ENCODE measurements at regions not wholly inside any gene's neighbourhood (a gene's known extent, or its start where the extent isn't known, plus 50 kb on each side); places are given as distances from the start of the nearest gene placed in this dataset.

- Histone ChIP-seq H3K36me3 (ENCODE audit: insufficient read depth) (no peaks in the 10 kb centered on the region), H3K27ac (no peak overlapping the region), H3K4me2 (no peak overlapping the region)
Observed at GRCh38 chr4:180491210-180491609, 1752.0 kb upstream of the TENM3 start.

GRCh38 chr4:180493299-180493698, 1749.9 kb upstream of the TENM3 start:
- no peak overlapping the region for H3K4me2 ChIP-seq
- no peaks in the 10 kb centered on the region for H4K20me1 ChIP-seq (ENCODE audit: insufficient read depth)
- H3K36me3 ChIP-seq (ENCODE audit: insufficient read depth): no peaks in the 10 kb centered on the region
- no peak overlapping the region for H3K4me3 ChIP-seq (IDR thresholded peaks at IDR 0.05; ENCODE audit: insufficient read depth, low read depth, low read length)
- TF ChIP-seq, protein P1, sequence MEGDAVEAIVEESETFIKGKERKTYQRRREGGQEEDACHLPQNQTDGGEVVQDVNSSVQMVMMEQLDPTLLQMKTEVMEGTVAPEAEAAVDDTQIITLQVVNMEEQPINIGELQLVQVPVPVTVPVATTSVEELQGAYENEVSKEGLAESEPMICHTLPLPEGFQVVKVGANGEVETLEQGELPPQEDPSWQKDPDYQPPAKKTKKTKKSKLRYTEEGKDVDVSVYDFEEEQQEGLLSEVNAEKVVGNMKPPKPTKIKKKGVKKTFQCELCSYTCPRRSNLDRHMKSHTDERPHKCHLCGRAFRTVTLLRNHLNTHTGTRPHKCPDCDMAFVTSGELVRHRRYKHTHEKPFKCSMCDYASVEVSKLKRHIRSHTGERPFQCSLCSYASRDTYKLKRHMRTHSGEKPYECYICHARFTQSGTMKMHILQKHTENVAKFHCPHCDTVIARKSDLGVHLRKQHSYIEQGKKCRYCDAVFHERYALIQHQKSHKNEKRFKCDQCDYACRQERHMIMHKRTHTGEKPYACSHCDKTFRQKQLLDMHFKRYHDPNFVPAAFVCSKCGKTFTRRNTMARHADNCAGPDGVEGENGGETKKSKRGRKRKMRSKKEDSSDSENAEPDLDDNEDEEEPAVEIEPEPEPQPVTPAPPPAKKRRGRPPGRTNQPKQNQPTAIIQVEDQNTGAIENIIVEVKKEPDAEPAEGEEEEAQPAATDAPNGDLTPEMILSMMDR (conservative IDR thresholded peaks at IDR 0.05; ENCODE audit: low read depth, low read length): no peak
- H2AFZ ChIP-seq (ENCODE audit: low read depth): no peak overlapping the region
- peaks cover 2% of the 10 kb centered on the region for H3K4me1 ChIP-seq (ENCODE audit: low read depth, poor library complexity, severe bottlenecking)
- no peaks in the 10 kb centered on the region for H3K79me2 ChIP-seq (ENCODE audit: insufficient read depth, low read depth)
- no peak overlapping the region for H3K9ac ChIP-seq
- no peak overlapping the region for H3K27ac ChIP-seq
- H3K27me3 ChIP-seq (ENCODE audit: insufficient read depth, low read depth): no peaks in the 10 kb centered on the region

More at GRCh38 chr4:180491210-180491609, 1752.0 kb upstream of the TENM3 start:
- TF ChIP-seq, protein P1 (conservative IDR thresholded peaks at IDR 0.05; ENCODE audit: low read depth, low read length): no peak
- H2AFZ ChIP-seq (ENCODE audit: low read depth): no peak overlapping the region
- no peaks in the 10 kb centered on the region for H3K27me3 ChIP-seq (ENCODE audit: insufficient read depth, low read depth)
- H3K4me3 ChIP-seq (IDR thresholded peaks at IDR 0.05; ENCODE audit: insufficient read depth, low read depth, low read length): no peak overlapping the region
- H3K4me1 ChIP-seq (ENCODE audit: low read depth, poor library complexity, severe bottlenecking): peaks cover 23% of the 10 kb centered on the region
- H3K79me2 ChIP-seq (ENCODE audit: insufficient read depth, low read depth): no peaks in the 10 kb centered on the region
- no peaks in the 10 kb centered on the region for H4K20me1 ChIP-seq (ENCODE audit: insufficient read depth)
- H3K9ac ChIP-seq: no peak overlapping the region

GRCh38 chr4:180500154-180500553, 1743.0 kb upstream of the TENM3 start:
- H3K79me2 ChIP-seq (ENCODE audit: insufficient read depth, low read depth): no peaks in the 10 kb centered on the region
- no peak overlapping the region for H3K9ac ChIP-seq
- TF ChIP-seq, protein P1 (conservative IDR thresholded peaks at IDR 0.05; ENCODE audit: low read depth, low read length): no peak

GRCh38 chr4:180512801-180513475, 1730.3 kb upstream of the TENM3 start:
- no peaks in the 10 kb centered on the region for H3K79me2 ChIP-seq (ENCODE audit: insufficient read depth, low read depth)
- no peak overlapping the region for H3K4me2 ChIP-seq
- no peaks in the 10 kb centered on the region for H4K20me1 ChIP-seq (ENCODE audit: insufficient read depth)
- H2AFZ ChIP-seq (ENCODE audit: low read depth): no peak overlapping the region
- H3K27ac ChIP-seq: no peak overlapping the region
- no peaks in the 10 kb centered on the region for H3K36me3 ChIP-seq (ENCODE audit: insufficient read depth)
- H3K27me3 ChIP-seq (ENCODE audit: insufficient read depth, low read depth): no peaks in the 10 kb centered on the region
- no peak overlapping the region for H3K9ac ChIP-seq
- no peaks in the 10 kb centered on the region for H3K4me1 ChIP-seq (ENCODE audit: low read depth, poor library complexity, severe bottlenecking)
- TF ChIP-seq, protein P1 (conservative IDR thresholded peaks at IDR 0.05; ENCODE audit: low read depth, low read length): no peak
- no peak overlapping the region for H3K4me3 ChIP-seq (IDR thresholded peaks at IDR 0.05; ENCODE audit: insufficient read depth, low read depth, low read length)

More at GRCh38 chr4:180500154-180500553, 1743.0 kb upstream of the TENM3 start:
- H3K27me3 ChIP-seq (ENCODE audit: insufficient read depth, low read depth): no peaks in the 10 kb centered on the region
- H3K27ac ChIP-seq: no peak overlapping the region
- H3K36me3 ChIP-seq (ENCODE audit: insufficient read depth): no peaks in the 10 kb centered on the region
- H3K4me1 ChIP-seq (ENCODE audit: low read depth, poor library complexity, severe bottlenecking): peaks cover 9% of the 10 kb centered on the region
- H3K4me3 ChIP-seq (IDR thresholded peaks at IDR 0.05; ENCODE audit: insufficient read depth, low read depth, low read length): no peak overlapping the region
- no peak overlapping the region for H2AFZ ChIP-seq (ENCODE audit: low read depth)
- H4K20me1 ChIP-seq (ENCODE audit: insufficient read depth): no peaks in the 10 kb centered on the region
- no peak overlapping the region for H3K4me2 ChIP-seq

Data from KMS-11 (cell line).